HCT116 (cell line): ENCODE measurements at regions not wholly inside any gene's neighbourhood (a gene's known extent, or its start where the extent isn't known, plus 50 kb on each side); places are given as distances from the start of the nearest gene placed in this dataset.

ENCODE experiments used
- CEBPB ChIP-seq: IDR thresholded peaks from 2 replicates; pipeline ENCODE4 v1.6.1; 2012; ENCODE audit warnings: low read depth
- CTCF ChIP-seq, 3 experiments: fragments of 200-600 bp in 1 of 3; sonication (generic) in 1 of 3; IDR thresholded peaks in 2 of 3; conservative IDR thresholded peaks in 1 of 3; 2 replicates each; pipeline ENCODE4 v1.5.1; 2012 to 2017; ENCODE audit warnings: low read depth in 2 of 3, low read length in 2 of 3, antibody characterized with exemption in 1 of 3, borderline replicate concordance in 1 of 3, control low read depth in 1 of 3, mild to moderate bottlenecking in 1 of 3, mixed read lengths in 1 of 3, mixed run types in 1 of 3, moderate library complexity in 1 of 3; ENCODE audit not compliant: insufficient read depth in 1 of 3
- REST ChIP-seq: IDR thresholded peaks from 2 replicates; pipeline ENCODE4 v1.6.1; 2012; ENCODE audit warnings: low read depth
- TCF7L2 ChIP-seq: IDR thresholded peaks from 2 replicates; pipeline ENCODE4 v1.7.0; 2011; ENCODE audit warnings: borderline replicate concordance, inconsistent platforms; ENCODE audit not compliant: insufficient read depth, insufficient read length; ENCODE audit errors: extremely low read depth
- TF ChIP-seq, protein P1 (sequence below): IDR thresholded peaks from 2 replicates; pipeline ENCODE4 v1.6.1; 2011; ENCODE audit warnings: mild to moderate bottlenecking, low read length, moderate library complexity; ENCODE audit not compliant: insufficient replicate concordance; ENCODE audit errors: extremely low read depth

- no peak for TF ChIP-seq CEBPB
- no peak for TF ChIP-seq CTCF (IDR thresholded peaks at IDR 0.05 in 2 of 3, conservative IDR thresholded peaks at IDR 0.05 in 1 of 3; ENCODE audit: borderline replicate concordance in 1 of 3, insufficient read depth in 1 of 3, low read depth in 2 of 3, low read length in 2 of 3)
- TF ChIP-seq REST, result no peak
- TF ChIP-seq TCF7L2, result no peak
- TF ChIP-seq, protein P1, sequence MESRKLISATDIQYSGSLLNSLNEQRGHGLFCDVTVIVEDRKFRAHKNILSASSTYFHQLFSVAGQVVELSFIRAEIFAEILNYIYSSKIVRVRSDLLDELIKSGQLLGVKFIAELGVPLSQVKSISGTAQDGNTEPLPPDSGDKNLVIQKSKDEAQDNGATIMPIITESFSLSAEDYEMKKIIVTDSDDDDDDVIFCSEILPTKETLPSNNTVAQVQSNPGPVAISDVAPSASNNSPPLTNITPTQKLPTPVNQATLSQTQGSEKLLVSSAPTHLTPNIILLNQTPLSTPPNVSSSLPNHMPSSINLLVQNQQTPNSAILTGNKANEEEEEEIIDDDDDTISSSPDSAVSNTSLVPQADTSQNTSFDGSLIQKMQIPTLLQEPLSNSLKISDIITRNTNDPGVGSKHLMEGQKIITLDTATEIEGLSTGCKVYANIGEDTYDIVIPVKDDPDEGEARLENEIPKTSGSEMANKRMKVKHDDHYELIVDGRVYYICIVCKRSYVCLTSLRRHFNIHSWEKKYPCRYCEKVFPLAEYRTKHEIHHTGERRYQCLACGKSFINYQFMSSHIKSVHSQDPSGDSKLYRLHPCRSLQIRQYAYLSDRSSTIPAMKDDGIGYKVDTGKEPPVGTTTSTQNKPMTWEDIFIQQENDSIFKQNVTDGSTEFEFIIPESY, result no peak
These were observed 1097.9 kb downstream of the REEP3 start for GRCh38 chr10:64619102-64619501.
